Activated T-helper 9 cell treated with anti-CD3 and anti-CD28 coated beads, Interleukin-2, amount 50 U/mL, for 16 hours (primary cell): ENCODE measurements at regions not wholly inside any gene's neighbourhood (a gene's known extent, or its start where the extent isn't known, plus 50 kb on each side); places are given as distances from the start of the nearest gene placed in this dataset.

Experiments
- DNase-seq: peaks from one replicate; pipeline ENCODE4 v3.0.0-alpha.2; 2020; ENCODE audit warnings: low read depth

DNA sequence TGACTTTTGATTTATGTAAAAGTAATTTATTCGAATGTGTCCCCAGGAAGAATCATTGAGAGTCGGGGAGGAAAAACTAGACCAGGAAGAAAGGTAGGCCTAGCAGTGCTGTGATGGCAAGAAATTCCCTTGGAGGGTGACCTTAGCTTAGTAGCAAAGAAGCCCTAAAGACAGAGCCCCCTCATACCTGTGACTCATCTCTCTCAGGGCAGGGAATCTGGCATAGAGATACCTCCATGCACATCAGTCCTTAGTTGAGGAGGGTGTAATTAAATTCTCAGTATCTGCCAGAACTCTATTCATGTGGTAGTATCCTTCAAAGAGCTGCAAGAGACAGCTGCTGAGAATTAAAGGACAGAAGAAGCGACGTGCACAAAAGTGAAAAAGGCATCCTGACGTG, 360.3 kb downstream of the FBXO15 start:
- DNase-seq, result no peak

DNA sequence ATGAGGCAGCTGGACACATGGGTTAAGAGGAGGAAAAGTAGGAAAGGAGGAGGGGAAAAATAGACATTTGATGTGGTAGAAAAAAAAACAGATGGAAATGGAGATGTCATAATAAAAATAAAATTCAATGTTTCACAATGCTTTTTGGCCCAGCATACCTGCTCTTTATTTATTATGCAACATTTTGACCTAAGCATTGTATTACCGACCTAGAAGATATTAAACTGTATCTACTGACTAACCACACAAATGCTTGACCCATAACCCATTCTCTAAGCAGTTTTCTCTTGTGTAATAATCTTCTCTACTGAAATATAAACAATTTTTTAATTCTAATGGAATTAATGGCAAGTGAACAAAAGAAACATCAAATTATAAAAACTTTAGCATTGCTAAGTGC, 362.3 kb downstream of the FBXO15 start:
- no peak for DNase-seq

DNA sequence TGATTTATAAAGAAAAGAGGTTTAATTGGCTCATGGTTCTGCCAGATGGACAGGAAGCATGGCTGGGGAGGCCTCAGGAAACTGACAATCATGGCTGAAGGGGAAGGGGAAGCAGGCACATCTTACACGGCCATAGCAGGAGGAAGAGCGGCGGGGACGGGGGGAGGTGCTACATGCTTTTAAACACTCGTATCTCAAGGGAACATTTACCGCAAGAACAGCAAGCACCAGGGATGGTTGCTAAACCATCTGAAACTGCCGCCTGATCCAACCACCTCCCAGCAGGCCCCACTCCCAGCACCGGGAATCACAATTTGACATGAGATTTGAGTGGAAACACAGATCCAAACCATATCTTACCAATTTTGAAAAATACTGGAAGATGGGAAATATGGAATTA, 362.8 kb downstream of the FBXO15 start:
- no peak for DNase-seq

DNA sequence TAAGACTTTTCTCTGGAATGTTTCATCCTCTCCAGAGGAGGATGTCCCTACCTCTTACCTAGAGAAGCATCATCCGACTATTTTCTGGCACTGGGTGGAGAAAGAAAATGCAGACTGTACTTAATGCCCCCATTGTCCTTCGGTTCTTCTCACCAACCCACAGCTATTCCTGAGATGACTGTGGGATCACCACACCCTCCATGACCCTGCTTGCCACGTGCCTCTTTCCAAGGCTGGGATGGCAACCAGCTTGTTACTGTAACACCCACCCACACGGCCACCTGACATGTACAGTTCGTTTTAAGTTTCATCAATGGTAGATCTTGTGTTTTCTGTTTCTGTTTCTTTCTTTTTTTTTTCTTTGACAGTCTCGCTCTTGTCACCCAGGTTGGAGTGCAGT, 365.2 kb downstream of the FBXO15 start:
- DNase-seq, result no peak

DNA sequence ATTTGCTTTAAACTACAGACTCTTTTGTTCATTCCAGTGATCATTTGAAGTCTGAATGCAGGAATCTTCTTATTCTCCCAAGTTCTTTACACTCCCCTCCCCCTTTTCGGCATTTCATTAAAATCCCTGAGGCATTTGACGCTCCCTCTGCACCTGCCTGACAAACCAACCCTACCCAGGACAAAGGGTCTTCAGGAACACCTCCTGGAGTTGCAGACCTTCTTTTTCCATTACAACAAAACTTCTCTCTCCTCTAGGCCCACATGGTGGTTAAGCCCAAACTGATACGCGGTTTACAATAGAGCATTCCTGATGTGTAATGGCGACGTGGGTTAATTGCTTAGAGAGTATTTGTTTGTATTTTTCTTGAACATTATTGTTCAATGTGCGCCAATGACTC, 367.4 kb downstream of the FBXO15 start:
- no peak for DNase-seq

DNA sequence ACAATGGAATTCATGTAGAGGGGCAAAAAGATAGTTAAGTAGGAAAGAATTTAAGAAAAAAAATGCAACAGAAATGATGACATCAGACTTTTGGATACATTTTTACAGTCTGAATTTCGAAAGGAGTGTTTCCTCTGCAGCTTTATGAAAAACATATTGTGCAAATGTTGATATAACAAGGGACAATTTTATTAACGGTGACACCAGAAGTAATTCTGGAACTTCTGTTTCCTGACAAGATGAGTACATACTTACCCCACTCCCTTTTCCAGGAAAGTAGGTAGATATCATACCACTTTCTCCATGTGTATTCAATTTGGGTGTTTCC, 369.6 kb downstream of the FBXO15 start:
- DNase-seq, result no peak

DNA sequence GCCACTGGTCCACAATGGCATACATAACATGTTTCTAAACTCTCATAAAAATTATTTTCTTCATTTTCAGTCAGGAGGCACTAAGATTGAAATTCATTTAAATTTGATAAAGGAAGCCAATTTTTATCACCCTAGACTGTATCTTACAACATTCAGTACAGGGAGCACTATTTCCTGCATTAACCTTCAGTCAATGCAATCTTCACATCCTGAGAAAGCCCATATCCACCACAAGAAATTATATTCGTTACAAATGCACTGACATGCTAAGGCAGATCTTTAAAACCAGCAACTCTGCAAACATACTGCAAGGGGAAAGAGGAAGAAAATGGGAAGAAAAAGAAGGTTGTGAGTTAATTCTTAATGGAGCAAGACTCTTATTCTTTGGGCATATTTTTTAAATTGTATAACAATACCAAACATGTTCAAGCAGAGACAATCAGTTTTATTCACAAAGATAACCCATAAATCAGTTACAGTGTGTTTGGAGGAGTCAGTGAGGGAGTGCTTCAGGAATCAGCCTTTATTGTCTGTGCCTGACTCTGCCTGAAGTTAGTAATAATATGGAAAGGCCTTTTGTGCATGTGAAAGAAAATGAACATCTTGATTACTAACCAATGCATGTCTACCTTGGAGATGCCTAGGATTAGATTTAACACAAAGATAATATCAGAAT, 370.1 kb downstream of the FBXO15 start:
- no peak for DNase-seq

DNA sequence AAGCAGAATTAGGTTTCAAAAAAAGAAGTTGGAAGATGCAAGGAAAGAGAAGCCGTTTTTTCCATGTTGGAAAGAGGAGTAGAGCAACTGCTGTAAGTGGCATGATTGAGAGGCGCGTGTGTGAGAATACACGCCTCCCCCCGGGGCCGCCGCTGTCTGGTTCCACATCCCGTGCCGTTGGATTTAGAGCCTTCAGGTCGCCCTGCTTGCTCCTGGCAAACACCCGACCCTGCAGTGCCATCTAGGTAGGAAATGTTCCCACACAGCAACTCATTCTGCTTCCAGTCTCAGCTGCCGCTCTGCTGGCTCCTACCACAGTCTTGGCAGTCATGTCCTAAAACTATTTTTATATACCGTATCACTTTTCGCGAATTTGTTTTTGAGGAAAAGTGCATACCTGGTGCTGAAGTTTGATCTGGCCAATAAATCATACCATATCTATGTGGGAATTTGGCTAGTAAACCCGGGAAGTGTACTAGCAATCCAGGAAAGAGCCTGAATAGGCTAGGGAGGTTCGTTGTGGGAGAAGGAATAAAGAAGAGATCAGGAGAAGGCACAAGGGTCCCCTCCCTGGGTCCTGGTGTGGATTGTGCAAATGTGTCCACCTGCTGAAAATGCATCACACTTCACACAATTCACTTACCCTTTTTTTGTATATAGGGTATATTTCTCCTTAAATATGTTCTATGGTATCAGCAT, 372.7 kb downstream of the FBXO15 start:
- no peak for DNase-seq

DNA sequence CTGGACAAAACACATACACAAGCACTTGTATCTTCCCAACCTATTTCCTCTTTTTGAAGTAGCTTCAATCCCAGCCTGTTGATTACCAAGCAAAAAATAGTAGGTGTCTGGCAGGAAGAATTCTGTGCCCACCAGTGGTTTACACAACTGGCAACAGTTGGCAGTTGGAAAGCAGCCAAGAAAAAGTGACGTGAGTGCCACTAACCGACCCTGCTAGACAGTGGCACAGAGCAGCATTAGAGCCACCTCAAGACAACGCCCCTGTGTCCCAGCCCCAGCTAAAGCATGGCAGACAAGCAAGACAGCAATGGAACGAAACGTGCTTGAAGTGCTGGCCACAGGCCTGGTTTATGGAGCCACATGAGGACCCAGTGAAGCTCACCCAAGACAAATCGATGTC, 379.6 kb downstream of the FBXO15 start:
- DNase-seq, result no peak

DNA sequence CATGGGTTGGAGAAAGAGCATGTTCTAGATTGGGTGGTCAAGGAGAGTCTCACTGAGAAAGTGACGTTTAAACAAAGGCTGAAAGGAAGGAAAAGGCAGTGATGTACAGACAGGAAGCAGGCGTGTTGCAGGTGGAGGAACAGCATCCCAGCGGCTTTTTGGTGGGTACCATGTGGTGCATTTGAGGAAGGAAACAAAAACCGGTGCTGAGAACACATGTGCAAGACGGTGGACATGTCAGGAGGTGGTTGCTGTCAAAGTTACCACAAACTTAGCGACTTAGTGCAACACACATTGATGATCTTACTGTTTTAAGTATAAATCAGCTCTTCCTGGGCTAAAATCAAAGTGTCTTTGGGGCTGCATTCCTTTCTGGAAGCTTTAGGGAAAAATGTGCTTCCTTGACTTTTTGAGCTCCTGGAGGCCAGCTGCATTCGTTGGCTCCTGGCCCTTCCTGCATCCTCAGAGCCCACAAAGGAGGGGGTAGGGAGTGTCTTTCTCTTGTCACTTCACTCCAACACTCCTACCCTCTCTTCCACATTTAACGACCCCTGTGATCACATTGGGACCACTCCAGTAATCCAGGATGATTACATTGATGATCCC, 380.6 kb downstream of the FBXO15 start:
- no peak for DNase-seq

DNA sequence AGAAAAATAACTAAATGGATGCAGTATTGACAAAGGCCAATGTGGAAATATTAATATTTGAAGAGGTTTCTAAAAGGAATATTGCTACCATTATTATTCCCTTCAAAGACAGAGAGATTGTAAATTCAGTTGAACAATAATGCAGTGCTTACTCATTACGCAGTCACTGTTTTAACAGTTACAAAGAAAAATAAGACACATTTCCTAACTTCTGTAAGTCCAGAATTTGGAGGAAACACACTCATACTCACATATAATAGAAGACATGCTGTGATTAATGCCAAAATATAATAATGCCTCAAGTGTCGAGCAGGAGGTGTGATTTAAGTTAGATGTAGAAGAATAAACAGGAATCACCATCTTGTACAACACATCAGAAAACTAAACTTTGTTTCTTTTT, 389.2 kb downstream of the FBXO15 start:
- DNase-seq, result no peak

DNA sequence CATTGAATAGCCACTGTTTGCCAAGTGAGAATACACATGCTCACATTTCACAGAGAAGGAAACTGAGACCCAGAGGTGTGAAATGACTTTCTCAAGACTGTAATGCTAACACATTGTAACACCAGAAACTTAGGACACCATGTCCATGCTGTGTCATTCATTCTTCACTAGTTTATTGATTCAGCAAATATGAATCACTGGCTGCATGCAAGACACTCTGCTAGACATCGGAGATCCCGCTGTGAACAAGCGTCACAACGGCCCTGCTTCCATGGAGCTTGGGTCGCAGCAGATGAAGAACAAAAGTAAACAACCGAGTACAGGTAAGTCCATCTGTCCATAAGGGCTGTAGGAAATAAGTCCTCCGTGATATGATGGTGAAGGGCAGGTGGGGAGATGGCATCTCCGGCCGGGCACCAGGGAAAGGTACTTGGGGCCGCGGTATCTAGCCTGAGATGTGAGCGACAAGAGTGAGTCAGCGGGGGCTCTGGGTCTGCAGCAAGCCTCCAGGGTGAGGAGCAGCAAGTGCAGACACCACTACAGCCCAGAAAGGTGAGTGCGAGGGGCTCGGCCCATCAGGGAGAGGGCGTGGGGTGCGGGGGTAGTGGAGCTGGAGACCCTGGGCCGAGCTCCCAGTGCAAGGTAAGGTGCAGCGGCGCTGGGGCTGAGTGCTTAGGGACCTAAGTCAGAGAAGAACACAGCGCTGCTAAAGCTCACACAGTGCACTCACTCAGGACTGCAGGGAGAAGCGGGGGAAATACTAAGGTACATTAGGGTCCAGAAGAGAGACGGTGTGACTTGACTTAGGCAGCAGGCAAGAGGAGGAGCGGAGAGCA, 391.2 kb downstream of the FBXO15 start:
- DNase-seq, result no peak

DNA sequence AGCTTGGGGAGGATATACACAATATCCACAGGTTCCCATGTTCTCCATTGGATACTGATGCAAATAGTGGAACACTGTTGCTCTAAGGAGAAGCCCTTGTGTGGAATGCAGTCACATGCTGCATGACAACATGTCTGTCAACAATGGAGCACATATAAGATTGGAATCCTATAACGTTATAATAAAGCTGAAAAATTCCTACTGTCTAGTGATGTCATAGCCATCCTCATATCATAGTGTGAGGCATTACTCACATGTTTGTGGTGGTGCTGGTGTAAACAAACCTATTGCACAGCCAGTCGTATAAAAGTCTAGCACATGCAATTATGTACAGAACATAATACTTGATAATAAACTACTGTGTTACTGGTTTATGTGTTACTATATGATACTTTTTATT, 394.7 kb downstream of the FBXO15 start:
- no peak for DNase-seq

DNA sequence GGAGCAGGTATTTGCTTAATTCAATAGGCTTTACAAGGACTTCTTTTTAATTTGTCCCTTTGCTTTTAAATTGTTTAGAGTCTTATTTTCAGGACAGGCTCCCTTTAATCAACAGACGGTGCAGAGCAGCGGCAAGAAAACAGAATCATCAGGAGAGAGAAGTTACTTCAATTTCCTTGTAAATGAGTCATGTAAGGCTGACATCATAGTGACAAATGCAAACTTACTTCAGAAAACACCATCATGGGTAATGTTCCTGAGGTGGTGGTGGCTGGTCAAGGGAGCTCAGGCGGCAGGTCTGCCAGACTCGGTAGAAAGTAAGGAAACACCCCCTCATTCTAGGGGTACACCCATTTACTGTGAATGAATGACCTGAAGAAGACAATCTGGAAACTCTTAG, 395.1 kb downstream of the FBXO15 start:
- DNase-seq, result no peak

DNA sequence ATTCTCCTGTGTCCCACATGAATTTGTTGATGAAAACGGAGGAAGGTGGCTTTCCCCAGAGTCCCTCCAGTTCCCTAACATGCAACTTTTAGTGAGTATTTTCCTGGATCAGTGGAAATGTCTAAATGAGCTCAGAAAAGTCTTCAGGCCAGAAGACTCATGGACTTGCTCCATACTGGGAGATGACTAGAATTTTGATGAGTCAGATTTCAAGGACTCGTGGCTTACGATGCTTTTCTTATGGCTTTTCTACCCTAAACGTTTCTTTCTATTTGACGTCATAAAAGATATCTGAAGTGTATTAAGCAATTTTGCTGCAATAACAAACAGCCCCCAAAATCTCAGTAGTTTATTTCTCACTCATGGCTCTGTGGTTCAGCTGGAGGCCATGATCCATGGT, 397.6 kb downstream of the FBXO15 start:
- no peak for DNase-seq

DNA sequence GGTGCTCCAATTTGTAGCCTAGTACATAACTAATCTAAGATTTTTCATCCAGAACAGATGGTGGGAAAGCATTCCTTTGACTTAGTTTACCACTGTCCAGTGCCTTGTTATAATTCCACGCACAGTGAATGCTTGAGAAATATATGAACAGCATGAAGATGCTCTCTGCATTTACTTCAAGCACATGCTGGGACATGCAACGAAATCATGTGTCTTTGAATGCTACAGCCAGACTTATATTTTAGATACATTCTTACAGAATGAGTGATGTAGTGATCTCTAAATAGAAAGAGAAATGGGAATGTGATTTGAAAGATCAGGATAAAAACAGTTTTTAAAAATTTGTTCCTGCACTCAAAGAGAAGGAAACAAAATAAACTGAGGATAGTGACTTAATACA, 398.3 kb downstream of the FBXO15 start:
- DNase-seq, result no peak

DNA sequence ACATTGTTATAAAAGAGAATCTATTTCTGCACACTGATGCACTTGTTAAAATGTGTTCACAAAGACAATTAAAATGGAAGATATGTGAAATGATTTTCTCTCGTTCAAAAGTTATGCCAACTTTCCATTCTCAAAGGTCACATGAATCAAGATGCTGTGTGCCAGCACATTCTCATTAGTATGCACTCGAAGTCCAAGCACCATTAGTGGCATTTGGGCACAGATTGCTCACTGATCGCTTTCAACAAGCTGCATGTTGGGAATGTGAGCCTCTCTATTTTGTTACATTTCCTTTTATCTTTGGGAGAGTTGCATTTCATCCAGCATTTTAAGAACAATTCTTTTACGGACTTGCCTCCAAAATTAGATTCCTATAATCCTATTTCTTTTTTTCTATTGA, 398.9 kb downstream of the FBXO15 start:
- DNase-seq, result no peak

DNA sequence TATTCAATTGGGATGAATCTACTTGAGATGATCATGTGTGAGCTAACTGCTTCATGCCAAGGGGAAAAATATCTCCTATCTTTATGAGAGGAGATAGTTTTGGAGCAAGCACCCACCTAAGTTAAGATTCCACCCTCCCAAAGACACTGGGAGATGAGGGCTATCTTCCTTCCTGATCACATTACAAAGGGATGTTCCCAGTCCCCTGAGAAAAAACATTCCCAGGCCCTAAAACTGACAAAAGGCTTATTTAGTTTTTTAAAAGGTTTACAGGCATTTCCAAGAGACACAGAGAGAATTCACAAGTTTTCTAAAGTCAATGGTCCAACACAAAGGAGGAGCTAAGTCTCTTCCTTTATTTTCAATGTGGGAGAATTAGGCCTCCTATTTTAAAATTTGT, 401.5 kb downstream of the FBXO15 start:
- no peak for DNase-seq

DNA sequence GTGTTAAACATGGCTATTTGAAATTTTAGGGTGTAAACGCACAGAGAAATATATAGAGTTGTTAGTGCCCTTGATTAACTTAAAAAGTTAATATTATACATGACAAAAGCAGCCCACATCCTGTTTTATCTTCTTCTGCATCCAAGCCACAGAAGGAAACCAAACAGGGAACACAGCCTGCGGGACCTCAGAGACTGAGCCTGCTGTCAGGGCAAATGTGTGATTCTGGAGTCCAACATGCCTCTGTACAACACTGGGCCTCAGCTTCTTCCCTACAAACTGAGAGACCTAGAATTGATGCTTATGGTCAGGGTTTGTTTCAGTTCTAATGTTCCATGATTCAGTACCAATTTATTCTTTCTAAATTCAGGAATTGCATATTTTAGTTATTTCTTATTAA, 404.7 kb downstream of the FBXO15 start:
- no peak for DNase-seq

DNA sequence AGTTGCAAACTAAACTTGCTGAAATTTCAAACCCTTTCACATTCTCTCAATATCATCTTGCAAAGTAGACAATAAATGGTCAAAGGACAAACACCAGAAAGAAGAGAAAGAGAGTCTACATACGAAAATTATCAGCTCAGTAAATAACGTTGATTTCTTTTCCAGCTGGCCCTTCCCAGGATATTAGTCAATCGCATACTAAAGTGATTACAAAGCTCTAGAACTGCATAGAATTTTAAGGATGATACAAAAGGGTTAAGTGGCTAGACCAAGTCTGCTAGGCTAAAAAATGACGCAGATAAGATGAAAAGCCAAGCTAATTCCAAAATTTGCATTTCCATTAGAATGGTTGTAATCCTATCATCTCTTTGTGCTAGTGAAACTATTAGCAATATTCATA, 405.7 kb downstream of the FBXO15 start:
- no peak for DNase-seq

DNA sequence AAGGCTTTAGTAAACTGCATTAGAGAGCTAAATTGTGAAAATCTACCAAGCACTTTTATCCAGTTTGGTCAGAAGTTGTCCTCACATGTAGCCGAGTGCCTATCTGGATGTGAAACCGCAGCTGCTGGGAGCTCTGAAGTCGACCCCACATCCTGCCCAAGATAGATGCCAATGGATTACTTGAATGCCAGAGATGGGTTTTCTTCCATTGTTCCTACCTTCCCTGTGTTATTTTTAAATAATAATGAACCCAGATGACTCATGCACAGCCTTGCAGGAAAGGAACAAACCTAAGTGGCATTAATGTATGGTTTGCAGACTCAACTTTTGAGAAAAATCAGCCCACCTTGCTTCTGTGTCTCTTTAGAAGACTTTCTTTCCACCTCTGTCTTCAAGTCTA, 408.5 kb downstream of the FBXO15 start:
- no peak for DNase-seq

DNA sequence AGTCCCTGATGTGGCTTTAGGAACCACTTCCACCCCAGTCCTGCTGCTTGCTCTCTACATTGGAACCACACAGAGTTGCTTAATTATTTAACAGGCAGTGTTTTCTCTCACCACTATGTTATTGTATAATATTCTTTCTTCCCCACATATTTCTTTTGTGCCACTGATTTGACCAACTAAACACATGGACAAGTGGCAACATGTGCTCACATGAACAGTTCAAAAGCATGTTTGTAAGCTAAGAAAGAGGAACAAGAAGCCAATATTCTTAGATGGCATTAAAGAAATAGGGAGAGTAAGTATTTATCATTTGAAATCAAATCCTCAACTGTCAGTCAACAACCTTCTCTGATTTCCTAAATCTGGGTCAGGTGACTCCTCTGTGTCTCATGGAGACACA, 409.6 kb downstream of the FBXO15 start:
- no peak for DNase-seq

DNA sequence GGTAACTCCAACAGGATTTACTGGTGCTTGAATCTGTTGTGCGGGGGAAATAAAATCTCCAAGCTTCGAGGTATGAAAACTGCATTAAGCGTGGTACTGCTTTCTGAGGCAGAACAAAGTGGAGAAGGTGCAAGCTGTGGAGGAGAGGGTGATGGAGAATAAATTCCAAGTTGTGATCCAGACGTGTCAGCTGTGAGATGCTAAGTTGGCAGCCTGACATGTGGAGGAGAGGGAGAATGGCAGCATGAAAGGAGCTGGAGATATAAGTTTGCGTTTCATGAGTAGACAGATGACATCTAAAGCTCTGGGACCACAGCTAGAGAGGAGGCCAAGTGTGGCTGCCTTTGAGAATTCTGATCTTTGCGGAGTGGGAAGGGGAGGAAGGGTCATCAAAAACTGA, 411.8 kb downstream of the FBXO15 start:
- no peak for DNase-seq
